Nucleus accumbens (tissue), 56 donors: ENCODE measurements at regions not wholly inside any gene's neighbourhood (a gene's known extent, or its start where the extent isn't known, plus 50 kb on each side); places are given as distances from the start of the nearest gene placed in this dataset.
A peak's percentile ranks its signal among the peaks of the same experiment; 100 is the strongest.

ENCODE experiments used
- DNase-seq, 56 donors: peaks; one replicate each; lab custom pipeline; 2025; lab: John Stamatoyannopoulos, UW

DNA sequence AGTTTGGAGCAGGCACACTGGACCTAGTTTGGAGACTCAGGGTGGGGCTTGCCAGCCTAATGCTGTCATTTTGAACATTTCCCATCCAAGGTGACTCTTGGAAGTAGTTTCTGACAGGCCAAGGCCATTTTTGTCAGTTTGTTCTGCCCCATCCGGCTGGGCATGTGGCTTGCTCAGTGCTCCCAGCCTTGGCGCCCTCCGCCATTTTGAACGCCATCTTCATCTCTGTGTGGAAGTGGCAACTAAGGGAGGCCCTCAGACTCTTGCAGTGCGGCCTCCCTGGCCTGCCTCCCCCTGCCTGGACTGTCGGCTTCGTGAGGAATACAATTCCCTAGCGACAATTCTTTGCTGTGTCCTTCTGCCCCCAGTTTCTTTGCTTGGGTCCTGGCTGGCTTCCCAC, 150.6 kb upstream of the RGMA start:
- no peak for DNase-seq

DNA sequence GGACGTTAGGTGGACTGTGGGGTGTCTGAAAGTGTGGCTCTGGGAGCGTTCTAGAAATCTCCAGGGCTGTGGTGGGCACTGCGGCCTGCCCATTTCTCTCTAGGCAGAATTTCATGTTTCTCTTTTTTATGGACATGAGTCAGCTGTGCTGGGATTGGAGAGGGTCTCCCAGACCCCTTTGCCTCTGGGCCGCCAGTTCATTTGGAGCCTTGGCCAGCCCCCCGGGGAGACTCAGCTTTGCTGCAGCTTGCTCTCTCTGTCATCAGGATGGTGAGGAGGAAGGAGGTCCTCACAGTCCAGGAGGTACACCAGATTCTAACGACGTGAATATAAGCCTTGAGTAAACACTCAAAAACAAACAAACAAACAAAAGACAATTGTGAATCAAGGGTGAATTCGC, 149.6 kb upstream of the RGMA start:
- no peak for DNase-seq

GRCh38 chr15:93235926-93236780, 147.1 kb upstream of the RGMA start:
- peak in 6 of 56 donors; percentile 3 to 25 (median 7) for DNase-seq

GRCh38 chr15:93235269-93235668, 146.3 kb upstream of the RGMA start:
- no peak for DNase-seq

- no peak for DNase-seq
Measured at GRCh38 chr15:93233710-93234109, 144.7 kb upstream of the RGMA start.

- DNase-seq, result no peak
Measured at GRCh38 chr15:93232845-93233244, 143.8 kb upstream of the RGMA start.

DNA sequence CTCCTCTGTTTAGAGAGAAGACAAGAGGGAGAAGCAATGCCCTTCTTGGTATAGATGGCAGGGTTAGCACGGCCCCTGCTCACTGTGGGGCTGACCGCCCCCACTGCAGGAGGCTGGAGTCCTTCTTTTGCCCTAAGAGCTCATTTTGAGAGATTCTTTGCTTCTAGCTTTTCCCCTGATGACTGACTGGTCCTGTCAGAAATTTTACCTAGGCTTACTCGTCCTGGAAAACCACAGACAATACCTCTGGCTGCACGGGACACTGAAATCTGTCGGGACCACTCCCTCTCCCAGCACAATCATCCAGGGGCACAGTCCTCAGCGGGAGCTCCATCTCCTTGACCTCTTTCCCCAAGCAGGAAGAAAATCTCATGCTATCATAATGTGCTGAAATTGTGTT, 143.0 kb upstream of the RGMA start:
- no peak for DNase-seq

GRCh38 chr15:93231261-93231925, 142.4 kb upstream of the RGMA start:
- no peak for DNase-seq

GRCh38 chr15:93228546-93228945, 139.5 kb upstream of the RGMA start:
- no peak for DNase-seq

DNA sequence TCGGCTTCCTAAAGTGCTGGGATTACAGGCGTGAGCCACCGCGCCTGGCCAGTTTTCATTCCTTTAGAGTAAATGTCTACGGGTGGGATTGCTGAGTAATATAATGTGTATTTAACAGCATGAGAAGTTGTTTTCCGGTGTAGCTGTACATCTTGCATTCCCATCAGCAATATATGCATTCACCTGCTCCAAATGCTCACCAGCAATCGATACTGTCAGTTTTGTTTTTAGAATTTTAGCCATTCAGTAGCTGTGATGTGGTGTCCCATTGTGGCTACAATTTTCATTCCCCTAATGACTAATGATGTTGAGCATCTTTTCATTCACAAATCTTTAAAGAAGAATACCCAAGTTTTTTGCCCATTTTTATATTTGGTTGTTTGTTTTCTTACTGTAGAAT, 134.8 kb upstream of the RGMA start:
- no peak for DNase-seq

DNA sequence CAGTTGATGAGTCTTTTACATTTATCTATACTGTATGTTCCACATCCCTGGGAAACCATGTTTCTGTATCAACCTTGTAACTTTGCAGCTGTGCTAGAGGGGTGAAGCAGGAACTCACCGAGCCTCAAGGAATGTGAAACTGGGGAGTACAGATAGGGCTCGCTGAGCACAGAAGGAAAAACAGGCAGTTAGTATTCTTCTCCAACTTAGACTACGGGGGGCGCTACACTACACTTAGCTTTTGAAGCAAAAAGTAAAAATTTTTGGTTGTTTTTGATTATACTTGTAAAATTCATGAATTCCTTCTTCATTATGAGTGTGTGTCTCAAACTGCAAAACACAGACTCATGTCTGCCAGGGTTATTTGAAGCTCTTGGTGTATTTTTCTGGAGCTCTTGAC, 132.7 kb upstream of the RGMA start:
- no peak for DNase-seq

GRCh38 chr15:93219859-93220420, 130.9 kb upstream of the RGMA start:
- DNase-seq, result no peak

DNA sequence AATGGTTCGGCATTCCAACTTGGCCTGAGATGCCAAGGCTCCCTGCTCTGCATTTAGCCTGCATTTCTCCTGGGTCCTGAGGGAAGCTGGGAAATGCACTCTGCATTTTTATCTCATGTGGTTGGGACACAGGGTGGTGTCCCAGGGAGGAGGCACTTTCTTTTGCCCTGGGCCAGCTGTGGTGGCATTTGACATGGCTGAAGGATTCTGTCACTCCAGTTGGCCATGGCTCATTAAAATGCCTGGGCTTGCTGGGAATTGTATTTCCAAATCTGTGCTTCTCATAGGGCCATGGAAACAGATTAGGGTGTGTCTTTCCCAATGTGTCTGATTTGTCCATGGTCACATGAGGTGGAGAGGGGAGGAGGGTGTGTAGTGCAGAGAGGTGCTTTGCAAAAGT, 128.3 kb upstream of the RGMA start:
- DNase-seq, result peak in 1 of 56 donors; percentile 2

DNA sequence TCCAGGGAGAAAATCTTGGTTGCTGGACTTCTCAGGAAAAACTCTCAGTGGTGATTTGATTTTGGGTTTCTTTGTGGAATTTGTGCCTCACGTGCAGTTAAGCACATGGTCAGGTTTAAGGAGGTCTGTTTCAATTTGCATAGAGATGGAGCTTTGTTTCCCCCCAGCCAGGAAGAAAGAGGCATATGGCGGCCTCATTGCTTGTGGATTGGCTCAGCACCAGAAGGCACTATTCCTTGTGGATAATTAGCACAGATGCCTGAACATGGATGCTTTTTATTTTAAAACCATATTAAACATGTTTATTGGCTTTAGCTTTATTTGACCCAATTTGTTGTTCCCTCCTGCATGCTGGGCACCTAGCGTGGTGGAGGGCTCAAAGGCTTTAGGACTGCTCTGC, 125.1 kb upstream of the RGMA start:
- no peak for DNase-seq

DNA sequence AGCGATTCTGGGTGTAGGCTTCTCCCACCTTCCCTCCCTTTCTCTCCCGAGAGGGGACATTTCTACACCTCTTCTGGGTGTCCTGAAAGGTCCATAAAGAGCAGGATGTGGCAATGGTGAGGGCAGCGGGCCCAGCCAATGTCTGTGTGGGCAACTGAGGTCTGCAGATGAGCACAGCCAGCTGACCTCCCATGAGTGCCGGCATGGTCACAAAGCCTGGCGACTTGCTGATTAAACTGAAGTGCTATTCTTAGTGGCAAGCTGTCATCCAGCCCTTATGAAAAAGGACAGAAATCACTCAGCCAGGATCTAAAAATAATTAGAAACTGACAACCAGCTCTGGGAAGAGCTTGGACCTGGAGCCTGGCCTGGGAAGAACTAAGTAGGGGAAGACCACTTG, 124.3 kb upstream of the RGMA start:
- DNase-seq, result no peak

- DNase-seq, result no peak
Measured at GRCh38 chr15:93212578-93212977, 123.6 kb upstream of the RGMA start.

DNA sequence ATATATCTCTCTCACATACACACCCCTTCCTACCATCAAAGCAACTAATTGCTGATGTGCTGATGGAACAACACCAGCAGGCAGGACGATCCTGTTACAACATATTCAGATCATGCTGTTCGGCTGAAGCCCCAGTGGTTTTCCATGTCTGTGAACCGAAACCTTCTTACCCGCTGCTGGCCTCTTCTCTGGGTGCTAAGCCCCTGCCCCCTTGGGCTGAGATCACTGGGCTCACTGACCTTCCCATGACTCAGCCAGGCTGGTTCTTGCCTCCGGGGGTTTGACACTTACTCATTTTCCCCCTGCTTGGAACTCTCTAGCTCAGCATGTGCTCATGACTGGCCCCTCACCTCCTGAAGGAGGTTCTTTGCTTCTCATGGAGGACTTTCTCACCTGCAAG, 122.0 kb upstream of the RGMA start:
- DNase-seq, result no peak

- no peak for DNase-seq
Measured at GRCh38 chr15:93209690-93210445, 120.9 kb upstream of the RGMA start.

- no peak for DNase-seq
Measured at GRCh38 chr15:93206893-93207292, 117.9 kb upstream of the RGMA start.

DNA sequence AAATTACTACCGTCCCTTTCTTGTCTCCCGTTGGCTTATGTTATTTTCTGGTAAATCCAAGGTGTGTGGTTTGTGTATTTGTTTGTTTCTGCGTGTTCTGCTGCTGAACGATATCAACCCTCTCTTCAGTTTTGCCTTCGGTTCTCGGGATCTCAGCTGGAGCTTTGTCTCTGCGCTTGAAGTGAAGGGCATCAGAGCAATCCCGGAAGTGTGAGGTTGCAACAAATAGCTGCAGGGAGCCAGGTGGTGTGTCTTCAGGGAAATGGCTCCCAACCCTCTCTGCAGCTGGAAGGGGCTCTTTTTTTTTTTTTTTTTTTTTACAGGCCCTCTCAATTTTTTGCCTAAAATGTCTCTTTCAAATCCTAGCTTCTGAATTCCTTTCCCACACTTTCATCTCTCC, 116.4 kb upstream of the RGMA start:
- no peak for DNase-seq

- DNase-seq, result no peak
Measured at GRCh38 chr15:93203036-93203435, 114.0 kb upstream of the RGMA start.
